Right atrium auricular region (tissue), 2 donors: ENCODE measurements at regions not wholly inside any gene's neighbourhood (a gene's known extent, or its start where the extent isn't known, plus 50 kb on each side); places are given as distances from the start of the nearest gene placed in this dataset.

ENCODE experiments used
- DNase-seq: peaks from one replicate; pipeline ENCODE4 v3.0.0-alpha.2; 2019; ENCODE audit warnings: low spot score
- H3K27ac ChIP-seq, 2 donors: fragments of 200-600 bp; sonication (generic); 1 replicate in 1 of 2; 2 replicates in 1 of 2; pipeline ENCODE4 v1.5.1; 2016 to 2019
- H3K27me3 ChIP-seq, 2 donors: fragments of 200-600 bp; sonication (generic); one replicate each; pipeline versions ENCODE4 v1.5.1 to v1.6.0; 2017 to 2019
- H3K36me3 ChIP-seq: fragments of 200-600 bp; sonication (generic); one replicate; pipeline ENCODE4 v1.5.1; 2016
- H3K4me1 ChIP-seq, 2 donors: fragments of 200-600 bp; sonication (generic); one replicate each; pipeline versions ENCODE4 v1.5.1 to v1.6.0; 2017 to 2019
- H3K4me3 ChIP-seq, 2 donors: fragments of 200-600 bp; sonication (generic); 1 replicate in 1 of 2; 2 replicates in 1 of 2; pipeline ENCODE4 v1.5.1; 2017 to 2019; ENCODE audit warnings: mild to moderate bottlenecking in 1 of 2, moderate library complexity in 1 of 2
- H3K9me3 ChIP-seq, 2 donors: fragments of 200-600 bp; sonication (generic); one replicate each; pipeline ENCODE4 v1.5.1; 2019
- CTCF ChIP-seq, 2 donors: fragments of 200-600 bp; sonication (generic); IDR thresholded peaks; one replicate each; pipeline ENCODE4 v1.5.1; 2019; ENCODE audit warnings: antibody characterized with exemption in 2 of 2

GRCh38 chr9:25904701-25905100, 226.5 kb upstream of the TUSC1 start:
- Histone ChIP-seq H3K27ac (no peak overlapping the region), H3K9me3 (no peaks in the 10 kb centered on the region), H3K4me1 (no peaks in the 10 kb centered on the region), H3K36me3 (no peaks in the 10 kb centered on the region), H3K4me3 (no peak overlapping the region), H3K27me3 (no peaks in the 10 kb centered on the region)
- no peak for TF ChIP-seq CTCF (IDR thresholded peaks at IDR 0.05)
- no peak for DNase-seq

DNA sequence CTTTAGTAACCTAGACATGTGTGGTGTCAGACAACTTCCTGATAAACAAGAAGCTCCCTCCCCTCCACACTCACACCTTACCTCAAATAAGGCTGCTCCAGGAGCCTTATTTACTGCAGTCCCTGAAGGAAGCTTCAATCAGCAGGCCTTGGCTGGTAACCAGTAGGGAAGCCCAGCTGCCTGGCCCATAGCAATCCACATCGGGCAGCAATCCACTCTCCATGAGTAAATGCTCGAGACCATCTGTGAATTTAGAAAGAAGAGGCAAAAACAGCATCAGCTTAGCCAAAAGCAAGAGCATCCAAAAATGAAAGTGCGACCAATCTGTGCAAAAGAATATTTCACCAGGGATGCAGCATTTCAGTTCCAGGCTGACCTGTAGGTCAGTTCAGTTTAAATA, 213.3 kb upstream of the TUSC1 start:
- H3K4me3 ChIP-seq, result no peak overlapping the region
- H3K27me3 ChIP-seq, result no peaks in the 10 kb centered on the region
- H3K27ac ChIP-seq, result no peak overlapping the region
- TF ChIP-seq CTCF (IDR thresholded peaks at IDR 0.05), result no peak
- H3K36me3 ChIP-seq, result no peaks in the 10 kb centered on the region
- no peaks in the 10 kb centered on the region for H3K4me1 ChIP-seq
- no peaks in the 10 kb centered on the region for H3K9me3 ChIP-seq
- no peak for DNase-seq

DNA sequence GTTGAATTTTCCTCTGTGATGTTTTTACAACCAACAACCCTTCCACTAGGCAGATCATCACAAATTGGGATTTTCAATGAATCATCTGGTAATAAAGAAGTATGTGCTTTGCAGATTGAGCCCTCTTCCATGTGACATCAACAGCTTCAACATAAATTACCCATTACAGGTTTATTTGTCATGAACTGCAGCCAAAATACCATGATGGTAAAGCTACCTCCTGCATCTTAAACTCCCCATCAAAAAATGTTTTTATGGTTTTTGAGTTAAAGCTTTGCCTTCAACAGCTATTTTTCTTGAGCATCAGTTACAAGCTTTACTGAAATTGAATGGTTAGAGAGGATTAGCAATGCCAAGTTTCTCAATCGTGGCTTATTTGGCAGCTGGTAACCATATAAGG, 211.4 kb upstream of the TUSC1 start:
- Histone ChIP-seq H3K9me3 (no peaks in the 10 kb centered on the region), H3K4me1 (no peaks in the 10 kb centered on the region), H3K27me3 (no peaks in the 10 kb centered on the region), H3K36me3 (no peaks in the 10 kb centered on the region), H3K4me3 (no peak overlapping the region), H3K27ac (no peak overlapping the region)
- no peak for DNase-seq
- TF ChIP-seq CTCF (IDR thresholded peaks at IDR 0.05), result no peak

DNA sequence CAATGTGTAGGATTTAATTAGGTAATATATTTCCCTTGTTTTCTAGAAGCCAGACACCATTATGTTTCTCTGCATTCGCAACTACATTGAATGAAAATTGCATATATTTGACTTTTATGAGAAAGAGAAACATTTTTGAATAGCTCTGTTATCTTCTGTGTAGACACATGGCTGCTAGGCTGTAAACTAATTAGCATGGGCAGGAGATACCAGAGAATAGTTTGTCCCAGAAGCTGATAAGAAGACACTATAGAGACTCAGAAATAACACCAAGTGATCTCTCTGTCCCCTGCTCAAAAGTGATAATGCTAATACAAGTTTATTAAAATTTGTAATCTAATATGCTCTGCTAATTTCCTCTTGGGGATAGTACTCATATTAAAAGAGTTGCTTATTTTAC, 198.0 kb upstream of the TUSC1 start:
- Histone ChIP-seq H3K27ac (no peak overlapping the region), H3K9me3 (no peaks in the 10 kb centered on the region), H3K36me3 (no peaks in the 10 kb centered on the region), H3K4me3 (no peak overlapping the region), H3K27me3 (no peaks in the 10 kb centered on the region), H3K4me1 (no peaks in the 10 kb centered on the region)
- DNase-seq, result no peak
- no peak for TF ChIP-seq CTCF (IDR thresholded peaks at IDR 0.05)

DNA sequence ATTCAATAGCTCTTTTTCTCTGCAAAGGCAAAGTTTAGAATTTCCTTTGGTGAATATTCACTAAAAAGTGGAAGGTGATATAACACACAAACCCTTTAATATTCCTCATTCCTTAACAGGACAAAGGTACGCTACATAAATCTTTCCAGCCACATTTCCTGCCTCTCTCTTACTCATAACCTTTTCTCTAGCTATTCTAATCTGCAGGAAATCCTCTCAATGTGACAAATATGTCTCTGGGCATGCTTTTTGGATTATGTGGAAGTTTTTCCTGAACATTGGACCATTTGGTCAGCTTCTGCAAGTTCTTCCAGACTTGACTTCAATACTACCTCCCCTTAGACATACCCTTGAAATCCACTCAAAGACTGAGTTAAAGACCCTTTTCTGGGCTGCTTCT, 186.3 kb upstream of the TUSC1 start:
- H3K4me3 ChIP-seq, result no peak overlapping the region
- no peaks in the 10 kb centered on the region for H3K4me1 ChIP-seq
- no peak for DNase-seq
- no peaks in the 10 kb centered on the region for H3K36me3 ChIP-seq
- no peak for TF ChIP-seq CTCF (IDR thresholded peaks at IDR 0.05)
- H3K9me3 ChIP-seq, result no peaks in the 10 kb centered on the region
- H3K27me3 ChIP-seq, result no peaks in the 10 kb centered on the region
- H3K27ac ChIP-seq, result no peak overlapping the region

GRCh38 chr9:25861421-25861820, 183.2 kb upstream of the TUSC1 start:
- Histone ChIP-seq H3K27me3 (no peaks in the 10 kb centered on the region), H3K9me3 (no peaks in the 10 kb centered on the region), H3K4me3 (no peak overlapping the region), H3K36me3 (no peaks in the 10 kb centered on the region), H3K4me1 (no peaks in the 10 kb centered on the region), H3K27ac (no peak overlapping the region)
- no peak for DNase-seq
- no peak for TF ChIP-seq CTCF (IDR thresholded peaks at IDR 0.05)
